ENCODE measurements at regions not wholly inside any gene's neighbourhood (a gene's known extent, or its start where the extent isn't known, plus 50 kb on each side); places are given as distances from the start of the nearest gene placed in this dataset.
"Not testable (repeated sequence)": the region's sequence is repeated elsewhere in the genome, so short reads cannot be mapped to it uniquely, and the experiment has no call there.

GRCh38 chr2:175400975-175401374, 219.5 kb upstream of the ATP5MC3 start:
- DNase-seq = no peak

DNA sequence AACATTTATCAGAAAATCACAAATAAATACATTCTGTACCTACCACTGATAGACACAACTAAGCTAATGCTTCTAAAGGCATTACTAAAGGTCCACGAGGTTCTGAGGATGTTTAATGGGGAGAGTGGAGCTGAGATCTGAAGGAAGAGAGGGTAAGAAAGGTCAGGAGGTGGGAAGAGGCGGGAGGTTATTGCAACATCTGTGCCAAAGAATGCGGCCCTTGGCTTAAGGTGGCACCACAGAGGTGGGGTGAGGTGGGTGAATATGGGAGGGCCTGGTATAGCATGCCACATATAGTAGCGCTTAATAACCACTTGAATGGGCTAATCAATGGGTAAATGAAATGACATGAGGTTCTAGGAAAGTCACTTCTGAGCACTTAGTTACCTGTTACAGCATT, 217.8 kb upstream of the ATP5MC3 start:
- no peak for DNase-seq

DNA sequence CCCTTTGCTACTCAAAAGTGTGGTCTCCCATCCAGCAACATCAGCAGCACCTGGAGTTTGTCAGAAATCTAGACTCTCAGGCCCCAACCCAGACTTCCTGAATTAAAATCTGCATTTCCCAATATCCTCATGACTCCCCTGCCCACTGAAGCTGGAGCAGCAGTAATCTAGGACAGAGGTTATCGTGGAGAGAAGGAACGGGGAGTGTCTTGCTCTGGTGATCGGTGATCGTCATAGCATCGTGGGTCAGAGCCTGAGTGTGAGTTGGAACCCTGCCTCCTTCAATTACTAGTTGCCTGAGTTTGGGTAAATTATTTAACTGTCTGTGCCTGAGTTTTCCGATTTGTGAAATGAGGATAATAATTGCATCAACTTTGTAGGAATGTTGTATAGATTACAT, 217.3 kb upstream of the ATP5MC3 start:
- DNase-seq = no peak

DNA sequence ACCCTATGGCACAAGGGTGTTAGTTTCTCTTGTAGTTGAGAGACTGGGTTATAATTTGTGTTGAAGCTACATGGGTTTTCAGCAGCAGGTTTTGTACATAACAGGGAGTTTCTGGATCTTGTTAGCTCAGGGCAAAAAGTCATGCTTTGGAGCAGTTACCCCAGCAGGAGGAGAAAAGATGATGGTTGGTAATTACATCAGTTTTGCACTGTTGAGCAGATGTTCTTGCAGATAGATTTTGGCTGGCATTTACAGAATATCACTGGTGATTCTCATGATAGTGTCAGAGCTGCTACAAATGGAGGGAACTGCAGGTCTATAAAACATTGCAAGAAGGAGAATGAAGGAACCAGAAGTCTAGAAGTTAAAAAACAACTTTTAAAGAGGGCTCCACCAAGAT, 215.2 kb upstream of the ATP5MC3 start:
- DNase-seq = no peak

DNA sequence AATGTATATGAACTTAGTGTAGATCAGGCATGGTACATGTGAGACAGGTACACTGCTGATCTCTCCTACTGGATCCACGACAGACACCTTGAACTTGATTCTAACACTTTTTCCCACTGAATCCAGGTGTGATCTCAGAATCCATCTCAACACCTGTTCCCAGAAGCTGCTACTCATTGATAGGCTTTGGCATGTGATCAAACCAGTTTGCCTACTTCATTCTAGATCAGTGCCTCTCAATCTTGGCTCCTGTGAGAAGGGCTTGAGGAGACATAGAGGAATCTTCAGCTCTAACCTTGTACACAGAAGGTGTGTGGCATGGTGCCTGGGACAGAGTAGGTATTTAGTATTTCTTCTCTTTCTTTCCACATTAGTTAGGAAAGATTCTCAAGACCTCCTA, 212.3 kb upstream of the ATP5MC3 start:
- no peak for DNase-seq

DNA sequence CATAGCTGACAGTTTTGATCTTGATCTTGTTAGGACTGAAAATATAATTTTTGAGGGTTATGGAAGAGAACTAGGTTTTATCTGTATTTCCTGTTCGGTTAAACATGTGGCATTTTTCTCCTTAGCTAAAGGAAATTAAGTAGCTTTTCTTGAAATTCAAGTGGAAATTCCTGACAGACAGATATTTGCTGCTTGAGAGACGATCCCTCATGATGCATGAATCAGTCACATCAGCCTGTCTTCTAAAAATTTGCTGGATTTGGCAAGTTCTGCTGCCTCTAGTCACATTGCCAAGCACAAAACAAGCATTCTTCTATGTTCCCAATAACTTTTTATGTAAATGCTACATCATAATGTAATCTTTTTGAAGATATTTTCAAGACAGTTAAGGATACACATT, 201.8 kb upstream of the ATP5MC3 start:
- no peak for DNase-seq

DNA sequence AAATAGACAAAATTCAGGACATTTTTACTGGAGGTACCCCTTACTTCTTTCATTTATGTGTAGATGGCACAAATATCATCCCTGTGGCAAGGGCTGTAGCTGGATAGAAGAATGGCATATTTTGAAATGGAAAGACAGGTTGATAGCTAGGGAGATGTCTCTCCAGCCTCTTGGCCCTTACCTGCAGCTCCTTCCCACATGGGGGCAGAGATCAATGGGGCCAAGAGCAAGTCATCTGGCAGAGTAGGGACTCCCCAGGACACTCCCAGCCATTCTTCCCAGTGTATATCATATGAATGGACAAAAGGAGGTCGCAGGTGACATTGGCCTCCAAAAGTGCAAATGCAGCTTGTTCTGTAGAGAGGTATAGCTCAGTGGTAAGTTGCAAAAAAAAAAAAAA, 192.2 kb upstream of the ATP5MC3 start:
- DNase-seq = no peak

GRCh38 chr2:175372704-175373701, 191.5 kb upstream of the ATP5MC3 start:
- DNase-seq = no peak

- no peak for DNase-seq
Observed at GRCh38 chr2:175371378-175371777, 189.9 kb upstream of the ATP5MC3 start.

DNA sequence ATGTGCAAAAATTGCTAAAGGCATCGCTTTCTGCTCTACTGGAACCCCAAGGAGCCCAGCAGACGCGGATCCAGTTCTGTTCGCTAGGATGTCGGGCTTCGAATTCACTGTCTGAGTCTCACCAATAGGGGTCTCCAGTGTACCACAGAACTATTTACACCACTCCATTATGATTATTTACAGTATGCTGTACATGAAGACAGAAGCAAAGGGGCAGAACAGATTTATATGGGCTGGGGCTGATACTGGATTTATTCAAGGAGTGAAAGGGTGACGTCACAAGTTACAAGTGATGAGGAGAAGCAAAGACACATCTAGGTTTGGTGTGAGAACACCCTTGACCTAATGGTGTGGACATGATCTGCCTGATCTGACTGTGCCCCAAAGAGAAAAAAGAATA, 185.3 kb upstream of the ATP5MC3 start:
- peak; percentile 16 for DNase-seq

DNA sequence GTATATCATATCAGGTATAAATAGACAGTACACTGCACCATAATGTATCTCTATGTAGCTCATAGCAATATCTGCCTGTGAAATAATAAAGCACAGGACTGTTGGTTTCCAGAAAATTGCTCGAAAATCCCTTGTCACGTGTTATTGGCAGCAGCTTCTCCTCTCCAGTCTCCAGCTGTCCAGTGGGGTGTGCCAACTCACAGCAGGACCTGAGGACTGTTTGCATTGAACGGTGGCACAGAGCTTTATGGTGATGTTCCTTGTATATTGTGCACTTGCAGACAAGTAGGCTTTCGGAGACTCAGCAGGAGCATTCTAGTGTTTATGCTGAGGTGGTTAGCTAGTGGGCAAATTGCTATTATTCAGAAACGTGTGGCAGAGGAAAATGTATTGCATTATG, 182.2 kb upstream of the ATP5MC3 start:
- DNase-seq = peak; percentile 88

- no peak for DNase-seq
Observed at GRCh38 chr2:175362331-175362730, 180.8 kb upstream of the ATP5MC3 start.

- no peak for DNase-seq
Observed at GRCh38 chr2:175359710-175360109, 178.2 kb upstream of the ATP5MC3 start.

DNA sequence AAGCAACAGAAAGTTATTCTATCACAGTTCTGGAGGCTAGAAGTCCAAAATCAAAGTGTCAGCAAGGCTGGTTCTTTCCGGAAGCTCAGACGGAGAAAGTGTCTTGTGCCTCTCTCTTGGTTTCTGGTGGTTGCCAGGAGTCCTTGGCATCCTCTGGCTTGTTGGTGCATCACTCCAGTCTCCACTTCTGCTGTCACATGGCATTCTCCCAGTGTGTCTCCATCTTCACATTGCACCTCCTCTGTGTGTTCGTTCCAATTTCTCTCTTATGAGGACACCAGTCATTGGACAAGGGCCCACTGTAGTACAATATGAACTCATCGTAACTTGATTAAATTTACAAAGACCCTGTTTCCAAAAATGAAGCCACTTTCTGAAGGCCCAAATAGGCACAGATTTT, 175.4 kb upstream of the ATP5MC3 start:
- no peak for DNase-seq

- DNase-seq = no peak
Observed at GRCh38 chr2:175355246-175355645, 173.7 kb upstream of the ATP5MC3 start.

- DNase-seq = no peak
Observed at GRCh38 chr2:175353275-175353674, 171.8 kb upstream of the ATP5MC3 start.

GRCh38 chr2:175351512-175351911, 170.0 kb upstream of the ATP5MC3 start:
- DNase-seq = no peak

DNA sequence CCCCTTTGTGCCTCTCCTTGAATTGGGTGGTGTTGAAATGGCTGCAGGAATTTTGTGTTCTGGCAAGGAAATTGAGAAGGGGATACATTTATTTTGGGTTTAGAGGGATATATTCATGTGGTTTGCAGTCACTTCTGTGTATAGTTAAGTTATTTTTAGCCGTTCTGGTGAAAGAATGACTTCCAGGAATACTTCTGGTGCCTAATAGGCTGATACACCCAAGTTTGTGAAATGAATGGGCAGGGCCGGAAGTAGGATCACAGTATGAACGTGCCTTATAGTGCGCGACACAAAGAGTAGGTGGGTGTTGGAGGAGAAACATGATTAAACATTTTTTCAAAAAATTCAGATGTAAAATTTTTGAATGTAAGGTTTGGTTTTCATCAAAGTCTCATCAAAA, 168.6 kb upstream of the ATP5MC3 start:
- no peak for DNase-seq

GRCh38 chr2:175342085-175342484, 160.6 kb upstream of the ATP5MC3 start:
- DNase-seq = no peak

DNA sequence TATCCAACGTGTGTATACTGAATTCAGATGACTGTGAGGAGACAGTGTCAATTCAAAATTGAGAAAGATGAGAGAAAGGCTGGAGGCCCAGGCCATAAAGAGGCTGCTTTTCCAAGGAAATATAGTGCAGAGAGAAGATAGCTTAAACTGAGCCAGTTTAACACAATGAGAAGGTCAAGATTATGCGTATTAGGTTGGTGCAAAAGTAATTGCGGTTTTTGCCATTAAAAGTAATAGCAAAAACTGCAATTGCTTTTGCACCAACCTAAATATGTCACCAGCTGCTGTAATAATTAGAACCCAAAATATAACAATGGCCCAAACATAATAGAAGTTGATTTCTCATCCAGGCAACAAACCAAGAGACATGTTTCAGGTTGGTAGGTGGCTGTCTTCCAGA, 148.7 kb upstream of the ATP5MC3 start:
- DNase-seq = no peak

DNA sequence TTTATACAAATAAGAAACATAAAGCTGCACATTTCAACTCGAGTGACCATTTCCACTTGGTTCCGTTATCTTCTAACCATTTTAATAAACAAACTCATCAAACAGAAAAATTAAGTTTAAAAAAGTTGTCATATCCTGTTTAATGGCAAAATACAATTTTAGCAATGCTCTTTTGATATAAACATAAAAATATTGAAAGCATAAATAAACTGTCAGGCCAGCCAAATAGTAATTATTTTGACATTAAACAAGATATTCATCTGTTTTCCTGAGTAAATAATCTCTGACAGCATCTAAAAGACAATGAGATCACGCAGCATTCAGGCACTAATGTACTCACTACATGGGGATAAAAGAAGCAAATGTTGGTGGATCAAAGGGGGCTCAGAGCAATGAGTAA, 145.3 kb upstream of the ATP5MC3 start:
- no peak for DNase-seq

GRCh38 chr2:175326164-175326563, 144.7 kb upstream of the ATP5MC3 start:
- not testable (repeated sequence) for DNase-seq

- no peak for DNase-seq
Observed at GRCh38 chr2:175323162-175323561, 141.7 kb upstream of the ATP5MC3 start.

DNA sequence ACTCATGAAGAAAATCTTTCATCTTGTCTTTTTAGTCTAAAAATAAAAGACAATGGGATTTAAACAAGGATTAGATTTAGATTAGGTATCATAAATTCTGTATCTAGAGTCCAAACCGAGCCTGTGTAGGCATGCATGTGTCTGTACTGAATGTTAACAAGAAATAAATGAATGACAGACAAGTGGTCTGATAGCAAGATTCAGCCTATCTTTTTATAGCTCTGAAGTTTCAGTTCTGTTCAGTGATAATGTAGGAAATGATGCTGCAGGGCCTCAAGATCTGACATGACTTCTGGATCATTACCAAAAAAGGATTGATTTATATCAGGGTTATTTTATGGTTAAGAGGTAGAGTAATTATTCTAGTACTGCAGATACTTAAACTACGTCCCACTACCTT, 137.0 kb upstream of the ATP5MC3 start:
- DNase-seq = no peak

DNA sequence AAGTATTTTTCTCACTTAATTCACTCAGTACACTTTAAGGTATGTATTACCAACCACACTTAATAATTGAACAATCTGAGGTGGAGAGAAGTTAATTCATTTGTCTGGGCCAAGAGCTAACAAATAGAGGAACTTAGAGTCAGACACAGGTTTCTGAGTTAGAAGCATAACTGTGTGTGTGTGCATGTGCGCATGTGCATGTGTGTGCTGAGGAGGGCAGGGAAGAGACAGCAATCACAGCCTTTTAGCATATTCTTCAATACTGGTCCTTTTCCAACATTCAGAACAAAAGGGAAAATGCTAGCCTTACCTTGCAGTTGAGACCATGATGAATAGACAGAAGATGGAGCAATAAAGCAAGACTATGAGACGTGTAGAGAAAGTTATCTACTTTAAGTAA, 136.2 kb upstream of the ATP5MC3 start:
- no peak for DNase-seq

All from NCI-H2081 treated with DMSO at 0.1 percent for 48 hours (cell line).